Kasumi-1 (cell line): ENCODE measurements at regions not wholly inside any gene's neighbourhood (a gene's known extent, or its start where the extent isn't known, plus 50 kb on each side); places are given as distances from the start of the nearest gene placed in this dataset.

Experiments
- DNase-seq, 2 experiments: peaks; one replicate each; lab custom pipeline; 2025; lab: John Stamatoyannopoulos, UW

- no peak for DNase-seq
Observed at GRCh38 chr18:6650127-6650507, 79.4 kb upstream of the ARHGAP28 start.

GRCh38 chr18:6650747-6651146 is 78.8 kb upstream of the ARHGAP28 start:
- no peak for DNase-seq

- no peak for DNase-seq
Observed at GRCh38 chr18:6652098-6652497, 77.4 kb upstream of the ARHGAP28 start.

- no peak for DNase-seq
Observed at GRCh38 chr18:6653880-6654279, 75.6 kb upstream of the ARHGAP28 start.

GRCh38 chr18:6659963-6660725 is 69.4 kb upstream of the ARHGAP28 start:
- no peak for DNase-seq

GRCh38 chr18:6661692-6662415 is 67.7 kb upstream of the ARHGAP28 start:
- DNase-seq: no peak

GRCh38 chr18:6666012-6666685 is 63.4 kb upstream of the ARHGAP28 start:
- DNase-seq: no peak

GRCh38 chr18:6668836-6669235 is 60.7 kb upstream of the ARHGAP28 start:
- no peak for DNase-seq

- no peak for DNase-seq
Observed at GRCh38 chr18:6672821-6673308, 56.7 kb upstream of the ARHGAP28 start.

- DNase-seq: no peak
Observed at GRCh38 chr18:6677086-6677485, 52.4 kb upstream of the ARHGAP28 start.

- DNase-seq: no peak
Observed at GRCh38 chr18:6679201-6679600, 50.3 kb upstream of the ARHGAP28 start.
